Sigmoid colon (tissue), 4 donors: ENCODE measurements at regions not wholly inside any gene's neighbourhood (a gene's known extent, or its start where the extent isn't known, plus 50 kb on each side); places are given as distances from the start of the nearest gene placed in this dataset.

ENCODE experiments used
- EP300 ChIP-seq, 4 donors: sonication (generic); formaldehyde crosslinking; IDR thresholded peaks; one replicate each; pipeline ENCODE4 v1.6.1; 2017; ENCODE audit warnings: antibody characterized with exemption in 4 of 4
- POLR2A ChIP-seq, 2 donors: fragments of 450-650 bp; IDR thresholded peaks; one replicate each; pipeline ENCODE4 v1.6.1; 2016; ENCODE audit warnings: antibody characterized with exemption in 2 of 2, mild to moderate bottlenecking in 2 of 2, moderate library complexity in 2 of 2
- POLR2AphosphoS5 ChIP-seq, 4 donors: sonication (generic); formaldehyde crosslinking; IDR thresholded peaks; one replicate each; pipeline ENCODE4 v1.6.1; 2017; ENCODE audit warnings: antibody characterized with exemption in 4 of 4
- TF ChIP-seq, protein P1 (sequence below), 4 experiments: fragments of 450-650 bp in 3 of 4; fragments of 200-600 bp in 1 of 4; IDR thresholded peaks; one replicate each; pipeline ENCODE4 v1.5.1; 2016 to 2019; ENCODE audit warnings: antibody characterized with exemption in 4 of 4, mild to moderate bottlenecking in 3 of 4, moderate library complexity in 2 of 4

DNA sequence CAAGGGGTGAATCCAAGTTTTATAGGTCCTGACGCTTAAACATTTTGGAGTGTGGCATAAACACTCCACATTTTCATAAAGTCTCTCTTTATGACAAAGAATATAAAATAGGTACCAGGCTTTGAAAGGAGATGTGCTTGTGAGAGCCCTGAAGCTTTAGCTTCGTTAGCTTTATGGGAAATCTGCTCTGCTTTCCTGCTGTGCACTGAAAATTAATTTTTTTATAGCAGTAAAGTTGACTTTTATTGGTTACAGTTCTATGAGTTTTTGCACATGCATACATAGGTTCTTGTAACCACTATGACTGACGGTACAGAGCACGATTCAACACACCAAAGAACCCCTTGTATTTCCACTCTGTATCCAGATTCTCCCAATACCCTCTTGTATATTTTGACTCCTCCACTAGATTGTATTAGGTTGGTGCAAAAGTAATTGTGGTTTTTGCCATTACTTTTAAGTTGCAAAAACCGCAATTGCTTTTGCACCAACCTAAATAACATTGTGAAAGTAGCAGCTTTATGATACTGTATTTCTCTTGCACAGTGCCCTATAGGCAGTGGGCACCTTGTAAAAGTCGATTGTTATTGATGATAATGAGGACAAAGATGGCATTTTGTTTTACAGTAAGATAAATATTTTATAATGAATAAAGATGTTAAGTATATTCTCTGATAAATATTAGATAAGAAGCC is 145.2 kb upstream of the AKIRIN2 start:
- TF ChIP-seq POLR2A (IDR thresholded peaks at IDR 0.05) (no peak), POLR2AphosphoS5 (IDR thresholded peaks at IDR 0.05) (no peak), EP300 (IDR thresholded peaks at IDR 0.05) (no peak)
- TF ChIP-seq, protein P1, sequence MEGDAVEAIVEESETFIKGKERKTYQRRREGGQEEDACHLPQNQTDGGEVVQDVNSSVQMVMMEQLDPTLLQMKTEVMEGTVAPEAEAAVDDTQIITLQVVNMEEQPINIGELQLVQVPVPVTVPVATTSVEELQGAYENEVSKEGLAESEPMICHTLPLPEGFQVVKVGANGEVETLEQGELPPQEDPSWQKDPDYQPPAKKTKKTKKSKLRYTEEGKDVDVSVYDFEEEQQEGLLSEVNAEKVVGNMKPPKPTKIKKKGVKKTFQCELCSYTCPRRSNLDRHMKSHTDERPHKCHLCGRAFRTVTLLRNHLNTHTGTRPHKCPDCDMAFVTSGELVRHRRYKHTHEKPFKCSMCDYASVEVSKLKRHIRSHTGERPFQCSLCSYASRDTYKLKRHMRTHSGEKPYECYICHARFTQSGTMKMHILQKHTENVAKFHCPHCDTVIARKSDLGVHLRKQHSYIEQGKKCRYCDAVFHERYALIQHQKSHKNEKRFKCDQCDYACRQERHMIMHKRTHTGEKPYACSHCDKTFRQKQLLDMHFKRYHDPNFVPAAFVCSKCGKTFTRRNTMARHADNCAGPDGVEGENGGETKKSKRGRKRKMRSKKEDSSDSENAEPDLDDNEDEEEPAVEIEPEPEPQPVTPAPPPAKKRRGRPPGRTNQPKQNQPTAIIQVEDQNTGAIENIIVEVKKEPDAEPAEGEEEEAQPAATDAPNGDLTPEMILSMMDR (IDR thresholded peaks at IDR 0.05), result no peak
